NCI-H1417 (cell line): ENCODE measurements at regions not wholly inside any gene's neighbourhood (a gene's known extent, or its start where the extent isn't known, plus 50 kb on each side); places are given as distances from the start of the nearest gene placed in this dataset.
"Not testable (repeated sequence)": the region's sequence is repeated elsewhere in the genome, so short reads cannot be mapped to it uniquely, and the experiment has no call there.

ENCODE experiments used
- DNase-seq, 3 experiments: peaks; one replicate each; lab custom pipeline; 2025; lab: John Stamatoyannopoulos, UW

GRCh38 chr5:51802551-51803184, 419.4 kb downstream of the ISL1 start:
- no peak for DNase-seq

- DNase-seq, result no peak
Measured at GRCh38 chr5:51806677-51807076, 423.4 kb downstream of the ISL1 start.

GRCh38 chr5:51810592-51810991, 427.3 kb downstream of the ISL1 start:
- DNase-seq, result no peak

- peak in 1 of 3 experiments; percentile 2 for DNase-seq
Measured at GRCh38 chr5:51811883-51812471, 428.7 kb downstream of the ISL1 start.

- DNase-seq, result not testable (repeated sequence)
Measured at GRCh38 chr5:51814817-51815216, 431.6 kb downstream of the ISL1 start.

- DNase-seq, result no peak
Measured at GRCh38 chr5:51816427-51816826, 433.2 kb downstream of the ISL1 start.

- DNase-seq, result no peak
Measured at GRCh38 chr5:51821697-51822096, 438.4 kb downstream of the ISL1 start.

- DNase-seq, result no peak
Measured at GRCh38 chr5:51829230-51829629, 446.0 kb downstream of the ISL1 start.

GRCh38 chr5:51829691-51830090, 446.4 kb downstream of the ISL1 start:
- peak in 1 of 3 experiments; percentile 24 for DNase-seq

- DNase-seq, result no peak
Measured at GRCh38 chr5:51832934-51833470, 449.8 kb downstream of the ISL1 start.

- no peak for DNase-seq
Measured at GRCh38 chr5:51838459-51838858, 455.2 kb downstream of the ISL1 start.

- DNase-seq, result no peak
Measured at GRCh38 chr5:51843893-51844292, 460.6 kb downstream of the ISL1 start.

- no peak for DNase-seq
Measured at GRCh38 chr5:51846015-51846414, 462.8 kb downstream of the ISL1 start.

- no peak for DNase-seq
Measured at GRCh38 chr5:51859624-51860023, 476.4 kb downstream of the ISL1 start.

- no peak for DNase-seq
Measured at GRCh38 chr5:51860532-51861018, 477.3 kb downstream of the ISL1 start.

- DNase-seq, result no peak
Measured at GRCh38 chr5:51872144-51872543, 488.9 kb downstream of the ISL1 start.

- no peak for DNase-seq
Measured at GRCh38 chr5:51881901-51882300, 498.7 kb downstream of the ISL1 start.

- no peak for DNase-seq
Measured at GRCh38 chr5:51882647-51883046, 499.4 kb downstream of the ISL1 start.

GRCh38 chr5:51889703-51890102, 506.5 kb downstream of the ISL1 start:
- DNase-seq, result peak in 2 of 3 experiments; percentile 26 to 79

GRCh38 chr5:51890435-51891116, 507.3 kb downstream of the ISL1 start:
- peak in 1 of 3 experiments; percentile 38 for DNase-seq

- no peak for DNase-seq
Measured at GRCh38 chr5:51892680-51893079, 509.4 kb downstream of the ISL1 start.

GRCh38 chr5:51895834-51896233, 512.6 kb downstream of the ISL1 start:
- DNase-seq, result no peak

- peak in 2 of 3 experiments; percentile 20 to 55 for DNase-seq
Measured at GRCh38 chr5:51902512-51902911, 519.3 kb downstream of the ISL1 start.
